NCI-H128 (cell line): ENCODE measurements at regions not wholly inside any gene's neighbourhood (a gene's known extent, or its start where the extent isn't known, plus 50 kb on each side); places are given as distances from the start of the nearest gene placed in this dataset.
A peak's percentile ranks its signal among the peaks of the same experiment; 100 is the strongest.
"Not testable (repeated sequence)": the region's sequence is repeated elsewhere in the genome, so short reads cannot be mapped to it uniquely, and the experiment has no call there.

Experiments
- DNase-seq: peaks from one replicate; lab custom pipeline; 2025; ENCODE audit not compliant: unreplicated experiment; lab: John Stamatoyannopoulos, UW

DNA sequence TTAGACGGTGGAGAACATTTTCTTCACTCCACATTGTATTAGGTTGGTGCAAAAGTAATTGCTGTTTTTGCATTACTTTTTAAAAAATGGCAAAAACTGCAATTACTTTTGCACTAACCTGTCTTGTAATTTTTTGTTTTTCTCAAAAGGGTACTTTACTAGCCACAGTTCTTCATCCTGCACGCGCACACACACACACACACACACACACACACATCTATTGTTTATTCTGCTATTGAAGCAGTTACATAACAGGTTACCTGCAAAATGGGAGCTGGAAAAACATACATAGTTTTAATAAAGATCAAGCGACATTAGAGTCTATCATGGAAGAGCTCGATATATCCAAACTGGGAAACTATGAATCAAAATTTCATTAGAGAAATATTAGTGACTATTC, 235.2 kb downstream of the SIM1 start:
- DNase-seq = no peak

DNA sequence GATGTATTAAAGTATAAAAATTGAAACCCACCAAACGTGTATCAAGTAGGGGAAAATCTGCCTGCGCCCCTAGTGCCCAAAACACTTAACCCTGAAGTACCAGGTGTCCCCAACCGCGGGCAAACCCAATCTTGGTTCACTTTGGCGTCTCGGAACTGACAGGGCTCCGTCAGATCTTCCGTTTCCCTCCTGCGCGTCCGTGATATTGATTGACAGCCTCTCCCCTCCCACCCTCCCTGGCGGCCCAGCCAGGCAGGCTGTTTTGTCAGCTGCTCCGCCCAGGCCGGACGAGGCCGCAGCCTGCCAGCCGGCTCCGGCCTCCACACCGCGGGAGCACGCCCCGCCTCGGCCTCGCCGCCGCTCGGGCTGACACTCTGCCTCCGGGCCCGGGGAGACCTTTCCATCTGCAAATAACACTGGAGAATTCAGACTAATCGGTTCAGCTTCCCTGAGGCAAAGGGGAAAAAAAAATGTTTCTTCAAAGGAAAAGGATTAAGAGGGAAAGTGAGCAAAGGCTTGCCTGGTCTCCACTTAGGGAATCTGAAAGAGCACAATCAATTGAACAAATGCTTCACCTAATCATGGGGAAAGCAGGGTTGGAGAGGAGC, 234.9 kb upstream of the MCHR2 start:
- DNase-seq = peak; percentile 48

DNA sequence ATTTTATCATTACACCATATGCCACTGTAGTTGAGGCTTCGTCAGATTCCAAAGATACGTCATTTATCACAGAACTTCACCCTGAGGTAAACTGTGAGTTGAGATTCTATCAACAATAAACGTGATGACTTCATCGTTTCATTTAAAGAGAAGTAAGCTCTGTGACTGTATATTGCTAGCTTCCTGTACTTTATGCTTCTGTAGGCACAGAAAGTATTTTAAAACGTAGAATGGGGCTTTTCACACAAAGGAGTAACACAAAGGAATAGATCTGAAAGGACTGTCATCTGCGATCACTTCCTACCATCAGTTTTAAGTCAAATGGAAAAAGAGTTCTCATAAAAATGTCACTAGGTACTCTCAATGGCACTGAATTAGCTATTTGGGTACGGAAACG, 234.4 kb upstream of the MCHR2 start:
- no peak for DNase-seq

DNA sequence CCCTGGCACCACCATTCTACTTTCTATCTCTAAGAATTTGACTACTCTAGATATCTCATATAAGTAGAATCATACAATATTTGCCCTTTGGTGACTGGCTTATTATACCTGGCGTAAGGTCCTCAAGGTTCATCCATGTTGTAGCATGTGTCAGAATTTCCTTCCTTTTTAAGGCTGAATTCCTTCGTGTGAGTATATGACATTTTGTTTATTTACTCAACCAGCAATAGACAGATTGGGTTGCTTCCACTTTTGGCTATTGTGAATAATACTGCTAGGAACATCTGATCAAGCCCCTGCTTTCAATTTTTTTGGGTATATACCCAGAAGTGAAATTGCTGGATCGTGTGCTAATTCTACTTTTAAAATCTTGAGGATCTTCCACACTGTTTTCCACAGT, 232.8 kb upstream of the MCHR2 start:
- no peak for DNase-seq

DNA sequence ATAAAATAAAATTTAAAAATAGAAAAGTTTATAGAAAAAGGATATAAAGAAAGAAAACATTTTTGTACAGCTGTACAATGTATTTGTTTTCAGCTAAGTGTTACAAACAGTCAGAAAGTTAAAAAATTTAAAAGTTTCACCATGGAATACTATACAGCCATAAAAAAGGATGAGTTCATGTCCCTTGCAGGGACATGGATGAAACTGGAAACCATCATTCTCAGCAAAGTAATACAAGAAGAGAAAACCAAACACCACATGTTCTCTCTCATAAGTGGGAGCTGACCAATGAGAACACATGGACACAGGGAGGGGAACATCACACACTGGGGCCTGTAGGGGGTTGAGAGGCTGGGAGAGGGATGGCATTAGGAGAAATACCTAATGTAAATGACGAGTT, 229.9 kb upstream of the MCHR2 start:
- DNase-seq = not testable (repeated sequence)

DNA sequence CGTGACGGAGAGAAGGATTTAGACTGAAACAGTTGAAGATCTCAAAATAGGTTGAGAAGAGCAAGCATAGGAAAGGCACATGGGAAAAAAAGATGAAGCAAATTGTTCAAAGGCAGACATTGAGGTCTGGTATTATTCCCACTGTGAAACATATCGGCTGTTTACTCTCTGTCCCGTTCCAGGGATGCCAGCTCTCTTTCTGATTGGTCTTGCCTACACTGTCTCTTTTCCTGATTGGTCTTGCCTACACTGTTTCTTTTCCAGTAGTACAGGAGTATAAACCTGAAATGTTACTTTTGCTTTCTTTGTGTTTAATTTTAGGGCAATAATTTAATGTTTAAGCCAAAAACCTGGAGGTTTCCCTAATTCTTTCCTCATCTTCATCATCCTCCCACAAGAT, 226.5 kb upstream of the MCHR2 start:
- DNase-seq = no peak

DNA sequence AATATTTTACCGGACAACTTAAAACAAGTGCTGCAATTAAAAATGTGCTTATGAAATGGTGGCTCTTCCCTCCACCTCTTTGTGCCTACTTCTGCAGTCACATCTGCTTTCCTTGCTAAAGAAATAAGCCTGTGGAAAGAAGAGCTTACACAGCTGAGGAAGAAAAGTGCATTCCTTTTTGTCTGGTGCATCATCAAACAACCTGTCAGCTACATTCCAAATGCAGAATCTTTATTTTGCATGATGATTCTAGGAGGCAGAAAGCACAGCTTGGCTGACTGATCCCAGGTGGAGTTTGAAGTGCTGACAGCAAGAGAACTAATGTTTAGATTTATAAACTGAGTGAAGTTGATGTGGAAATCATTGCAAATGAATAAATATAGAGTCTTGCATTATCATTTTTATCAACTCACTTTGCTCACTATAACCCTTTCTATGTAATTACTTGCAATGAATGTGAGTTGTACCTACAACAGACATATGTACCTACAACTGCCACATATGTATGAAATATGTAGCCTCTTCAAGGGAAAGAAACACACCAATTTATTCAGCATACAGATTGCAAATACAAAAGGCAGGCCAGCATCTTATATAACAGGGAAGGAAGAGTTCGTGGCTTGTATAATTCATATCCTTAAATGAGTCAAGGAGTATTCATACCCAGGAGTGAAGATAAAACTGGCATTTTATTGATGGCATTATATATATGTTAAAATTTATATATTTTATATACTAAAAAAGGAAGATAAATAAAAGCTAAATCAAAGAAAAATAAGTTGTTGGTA, 223.4 kb upstream of the MCHR2 start:
- no peak for DNase-seq

DNA sequence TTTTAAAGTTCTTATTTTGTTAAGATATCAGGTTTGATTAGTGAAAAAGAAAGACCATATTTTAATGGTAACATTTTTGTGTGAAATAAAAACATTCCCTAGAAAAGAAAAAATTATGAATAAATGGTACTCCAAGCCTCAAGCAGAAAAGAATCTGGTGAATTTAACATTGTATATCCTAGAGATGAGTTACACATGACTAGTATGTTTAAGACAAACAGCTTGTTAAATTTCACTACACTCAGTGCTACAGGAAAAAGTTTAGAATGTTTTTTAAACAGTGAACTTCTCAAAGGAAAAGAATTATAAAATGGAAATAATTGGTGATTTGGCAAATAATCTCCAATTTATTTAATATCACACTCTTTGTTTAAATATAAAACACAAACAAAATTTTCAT, 222.7 kb upstream of the MCHR2 start:
- no peak for DNase-seq

DNA sequence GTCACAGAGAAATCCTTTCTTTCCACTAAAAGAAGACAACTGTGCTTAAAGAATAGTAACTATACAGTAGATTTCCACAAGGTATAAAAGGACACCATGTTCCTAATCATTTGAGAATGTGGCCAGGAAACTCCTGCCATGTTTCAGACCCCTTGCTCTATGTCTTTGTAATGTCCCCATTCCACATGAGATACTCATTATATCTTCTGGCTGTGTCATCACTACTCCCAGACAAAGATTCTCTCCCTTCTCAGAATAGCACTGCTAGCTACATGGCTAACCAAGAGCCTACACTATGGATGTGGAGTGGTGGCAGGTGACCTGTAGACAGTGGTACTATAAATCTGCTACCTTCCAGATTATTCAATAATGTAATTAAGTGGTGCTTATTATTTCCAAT, 218.1 kb upstream of the MCHR2 start:
- DNase-seq = no peak

DNA sequence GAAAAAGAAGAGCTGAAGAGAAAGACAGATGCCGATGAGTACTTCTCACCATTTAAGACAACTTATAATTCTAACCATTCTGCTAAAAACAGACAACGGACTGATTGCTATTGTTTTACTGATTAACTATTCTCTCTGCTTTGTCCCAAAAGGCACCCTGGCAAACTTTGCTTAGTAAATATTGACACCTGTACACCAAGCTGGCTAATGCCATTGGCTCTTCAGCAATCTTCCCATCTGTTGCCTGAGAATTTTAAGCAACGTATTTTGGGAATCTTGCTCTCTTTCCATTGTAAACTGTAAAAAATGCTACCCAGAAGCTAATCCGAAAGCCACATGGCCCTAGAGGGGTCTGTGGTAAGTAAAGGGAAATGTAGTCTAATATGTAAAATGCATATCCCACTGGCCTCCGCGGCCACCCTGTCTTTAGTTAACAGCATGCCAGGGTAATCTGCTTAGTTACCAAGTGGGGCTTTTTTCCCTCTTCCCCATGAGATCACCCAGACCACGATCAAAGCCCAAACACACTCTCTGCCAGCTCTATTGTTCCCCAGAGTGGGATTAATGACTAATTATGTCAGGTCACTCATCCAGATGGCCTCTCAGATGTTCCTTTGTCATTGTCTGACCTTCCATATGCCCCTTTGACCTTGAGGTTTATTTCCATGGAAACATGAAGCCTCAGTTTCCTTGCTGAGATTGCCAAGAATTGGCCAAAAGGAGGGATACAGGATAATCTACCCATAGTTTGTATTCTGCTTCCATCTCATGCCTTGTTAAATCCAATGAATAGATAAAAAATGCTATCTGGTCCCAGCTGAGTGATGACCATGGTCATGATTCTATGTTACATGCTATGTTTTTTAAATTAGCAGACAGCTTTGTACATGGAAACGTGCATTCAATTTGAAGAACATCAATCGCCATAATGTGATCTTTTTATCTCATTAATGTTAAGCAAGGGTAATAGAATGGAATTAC, 216.4 kb upstream of the MCHR2 start:
- no peak for DNase-seq

DNA sequence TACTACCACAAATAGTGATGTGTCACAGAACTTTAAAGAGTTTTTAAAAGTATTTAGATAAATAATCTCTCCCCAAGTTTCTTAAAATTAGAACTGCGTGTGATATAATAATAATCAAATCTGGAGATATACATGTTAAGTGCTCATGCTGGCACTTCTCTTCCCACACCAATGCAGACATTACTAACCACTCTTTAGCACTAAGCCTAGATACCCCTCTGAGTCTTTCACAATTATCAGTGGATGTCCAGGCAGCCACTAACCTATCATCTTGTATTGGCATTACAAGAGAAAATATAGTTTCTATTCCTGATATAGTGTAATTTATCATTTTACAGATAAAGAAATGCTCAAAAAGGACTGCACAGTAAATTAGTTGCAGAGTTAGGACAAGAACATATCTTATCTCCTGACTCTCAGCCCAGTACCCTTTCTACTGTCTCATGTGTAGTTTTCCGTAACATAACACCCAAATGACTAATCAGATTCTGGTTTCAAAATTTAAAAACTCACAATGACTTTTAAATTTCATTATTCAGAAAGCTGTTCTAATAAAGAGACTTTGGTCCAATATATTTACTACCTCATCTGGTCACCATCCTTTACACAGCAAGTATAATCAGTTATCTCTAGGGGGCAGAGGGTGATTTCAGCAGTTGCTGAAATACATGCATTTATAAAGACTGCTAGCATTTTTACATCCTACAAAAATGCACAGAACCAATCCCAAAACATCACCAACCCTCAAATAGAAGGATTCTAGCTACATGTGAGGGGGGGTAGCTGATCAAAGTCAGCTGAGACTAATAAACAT, 215.5 kb upstream of the MCHR2 start:
- DNase-seq = no peak

DNA sequence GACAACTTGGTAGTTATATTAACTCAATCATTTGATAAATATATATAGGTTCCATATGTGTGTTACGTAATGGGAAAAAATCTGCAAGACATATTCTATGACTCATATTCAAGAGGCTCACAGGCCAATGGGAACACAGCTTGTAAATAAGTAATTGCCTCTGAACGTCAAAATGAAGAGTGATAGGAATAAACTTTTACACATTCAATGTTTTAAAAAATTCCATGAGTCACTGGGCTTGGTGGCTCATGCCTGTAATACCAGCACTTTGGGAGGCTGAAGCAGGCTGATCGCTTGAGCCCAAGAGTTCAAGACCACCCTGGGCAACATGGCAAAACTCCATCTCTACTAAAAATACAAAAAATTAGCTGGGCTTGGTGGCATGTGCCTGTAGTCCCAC, 209.4 kb upstream of the MCHR2 start:
- DNase-seq = no peak

DNA sequence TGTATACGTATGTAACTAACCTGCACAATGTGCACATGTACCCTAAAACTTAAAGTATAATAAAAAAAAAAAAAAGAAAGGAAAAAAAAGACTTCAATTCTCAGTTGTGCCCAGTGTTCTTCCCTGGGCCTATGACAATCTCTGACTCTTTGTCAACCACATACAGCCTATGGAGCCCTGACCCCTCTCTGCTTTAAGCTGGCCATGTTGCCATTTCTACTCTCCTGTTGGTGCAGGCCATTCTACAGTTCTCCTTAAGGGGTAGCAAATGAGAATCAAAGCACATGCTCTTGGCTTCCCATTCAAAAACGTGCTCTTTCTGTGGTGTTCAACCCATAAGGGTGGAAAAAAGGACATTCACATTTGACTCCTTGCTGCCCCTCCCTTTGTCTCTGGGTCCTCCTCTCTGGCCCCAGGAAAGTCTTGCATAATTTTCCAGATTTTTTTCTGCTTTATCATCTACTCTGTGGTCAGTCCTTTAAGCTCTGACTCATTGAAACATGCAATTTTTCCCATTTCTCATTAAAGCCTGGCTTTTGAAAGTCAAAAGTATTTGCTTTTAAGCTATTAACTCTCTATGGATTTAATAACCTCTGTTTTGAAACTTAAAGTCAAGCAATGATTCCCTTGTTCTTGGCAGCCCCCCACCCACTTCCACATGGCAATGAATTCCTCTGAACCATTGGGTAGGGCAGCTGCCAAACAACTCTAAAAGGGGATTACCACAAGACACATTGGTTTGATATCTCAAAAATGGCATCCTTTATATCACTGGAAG, 208.6 kb upstream of the MCHR2 start:
- no peak for DNase-seq

DNA sequence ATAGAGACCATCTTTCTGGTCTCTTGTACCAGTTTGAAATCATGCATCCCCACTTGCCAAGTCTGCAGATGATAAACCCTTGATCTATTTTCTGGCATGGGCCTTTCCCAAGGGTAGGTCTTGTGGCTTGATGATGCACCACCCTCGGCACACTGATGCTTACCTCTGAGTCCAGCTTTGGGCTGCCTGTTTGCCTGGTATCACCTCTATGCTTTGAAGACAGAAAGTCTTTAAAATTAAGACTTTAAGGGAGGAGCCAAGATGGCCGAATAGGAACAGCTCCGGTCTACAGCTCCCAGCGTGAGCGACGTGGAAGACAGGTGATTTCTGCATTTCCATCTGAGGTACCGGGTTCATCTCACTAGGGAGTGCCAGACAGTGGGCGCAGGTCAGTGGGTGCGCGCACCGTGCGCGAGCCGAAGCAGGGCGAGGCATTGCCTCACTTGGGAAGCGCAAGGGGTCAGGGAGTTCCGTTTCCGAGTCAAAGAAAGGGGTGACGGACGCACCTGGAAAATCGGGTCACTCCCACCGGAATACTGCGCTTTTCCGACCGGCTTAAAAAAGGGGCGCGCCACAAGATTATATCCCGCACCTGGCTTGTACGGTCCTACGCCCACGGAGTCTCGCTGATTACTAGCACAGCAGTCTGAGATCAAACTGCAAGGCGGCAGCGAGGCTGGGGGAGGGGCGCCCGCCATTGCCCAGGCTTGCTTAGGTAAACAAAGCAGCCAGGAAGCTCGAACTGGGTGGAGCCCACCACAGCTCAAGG, 202.4 kb upstream of the MCHR2 start:
- DNase-seq = not testable (repeated sequence)

DNA sequence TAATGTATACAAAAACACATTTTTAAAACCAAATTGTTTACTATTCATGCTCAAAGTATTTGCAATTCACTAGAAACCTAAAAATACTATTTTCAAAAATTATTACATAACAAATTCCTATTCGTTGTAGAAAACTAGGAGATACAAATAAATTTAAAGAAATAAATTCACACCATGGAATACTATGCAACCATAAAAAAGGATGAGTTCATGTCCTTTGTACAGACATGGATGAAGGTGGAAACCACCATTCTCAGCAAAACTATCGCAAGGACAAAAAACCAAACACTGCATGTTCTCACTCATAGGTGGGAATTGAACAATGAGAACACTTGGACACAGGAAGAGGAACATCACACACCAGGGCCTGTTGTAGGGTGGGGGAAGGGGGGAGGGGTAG, 201.2 kb upstream of the MCHR2 start:
- DNase-seq = not testable (repeated sequence)

DNA sequence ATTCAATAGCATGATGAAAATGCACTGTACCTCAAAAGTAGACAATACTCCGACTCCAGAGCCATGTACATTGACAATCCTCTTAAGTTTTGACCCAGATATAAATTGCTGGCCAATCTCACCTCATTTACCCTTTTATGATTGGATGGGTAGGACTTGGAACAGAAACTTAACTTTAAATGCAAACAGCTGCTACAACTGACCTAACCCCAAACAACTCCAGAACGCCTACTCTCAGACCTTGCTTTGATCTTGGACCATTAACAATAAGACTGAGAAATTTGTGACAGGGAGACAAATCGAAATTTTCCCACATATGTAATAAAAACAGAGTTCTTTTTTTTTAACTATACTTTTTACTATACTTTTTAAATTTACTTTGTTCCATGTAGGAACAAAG, 200.5 kb upstream of the MCHR2 start:
- no peak for DNase-seq

DNA sequence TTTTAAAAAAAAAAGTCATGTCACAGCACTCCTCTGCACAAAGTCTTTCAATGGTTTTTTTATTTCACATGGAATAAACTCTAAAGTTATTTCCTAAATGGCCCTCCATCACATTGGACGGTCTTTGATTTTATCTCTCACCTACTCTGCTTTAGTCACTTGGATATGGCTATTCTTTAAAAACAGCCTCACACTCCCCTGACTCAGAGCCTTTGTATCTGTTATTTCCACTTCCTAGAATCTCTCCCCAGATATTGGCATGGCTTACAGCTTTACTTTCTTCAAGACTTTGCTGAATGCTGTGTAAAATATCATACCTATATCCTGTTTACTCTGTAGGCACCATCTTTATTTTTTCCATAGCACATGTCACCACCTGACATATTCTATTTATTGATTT, 194.7 kb upstream of the MCHR2 start:
- no peak for DNase-seq

DNA sequence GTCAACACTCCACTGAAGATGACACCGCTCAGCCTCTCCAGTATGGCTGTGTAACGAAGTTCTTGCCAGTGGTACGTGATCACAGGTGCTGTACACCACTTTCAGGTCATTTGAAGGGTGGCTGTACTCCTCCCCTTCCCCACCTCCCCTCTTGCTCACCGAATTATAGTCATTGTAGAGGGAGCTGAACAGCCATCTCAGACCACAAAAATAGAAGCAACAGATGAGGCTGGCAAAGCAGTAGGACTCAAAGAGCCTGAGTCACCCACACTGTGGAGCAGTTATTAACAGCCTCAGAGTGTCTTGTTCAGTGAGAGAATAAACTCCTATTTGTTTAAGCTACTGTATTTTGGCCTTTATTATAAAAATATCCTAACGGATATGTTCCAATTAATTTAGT, 192.5 kb upstream of the MCHR2 start:
- no peak for DNase-seq

DNA sequence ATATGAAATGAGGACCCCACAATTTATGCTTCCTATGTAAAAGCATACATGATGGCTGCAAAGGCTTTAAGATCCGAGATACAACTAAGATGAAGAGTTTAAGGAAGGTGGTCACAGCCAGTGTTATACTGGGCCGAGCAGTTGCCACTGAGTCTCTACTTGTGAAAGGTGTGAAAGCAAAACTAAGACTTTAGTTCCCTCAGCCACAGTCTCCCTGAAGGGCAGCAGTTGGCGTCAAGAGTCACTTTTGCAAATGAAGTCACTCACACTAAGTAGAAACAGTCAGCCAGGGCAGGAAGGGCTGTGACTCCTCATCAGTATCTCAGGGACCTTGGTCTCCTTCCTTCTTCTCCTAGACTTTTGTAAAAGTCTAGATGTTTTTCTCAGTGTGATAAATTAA, 191.6 kb upstream of the MCHR2 start:
- no peak for DNase-seq
